GM19324 (cell line): ENCODE measurements at regions not wholly inside any gene's neighbourhood (a gene's known extent, or its start where the extent isn't known, plus 50 kb on each side); places are given as distances from the start of the nearest gene placed in this dataset.

Experiments used
- ATAC-seq: cut with Tn5 transposase; IDR thresholded peaks from one replicate; pipeline ENCODE4 v1.9.1; 2021; ENCODE audit warnings: mild to moderate bottlenecking, moderate library complexity; ENCODE audit not compliant: unreplicated experiment, low FRiP score

GRCh38 chr4:135344492-135344891 lies 1142.9 kb upstream of the PABPC4L start:
- ATAC-seq = no peak

GRCh38 chr4:135338181-135338580 lies 1136.6 kb upstream of the PABPC4L start:
- ATAC-seq = no peak

- no peak for ATAC-seq
Measured at GRCh38 chr4:135325264-135325663, 1123.7 kb upstream of the PABPC4L start.

GRCh38 chr4:135319685-135320084 lies 1118.1 kb upstream of the PABPC4L start:
- no peak for ATAC-seq

GRCh38 chr4:135316266-135316779 lies 1114.7 kb upstream of the PABPC4L start:
- ATAC-seq = no peak

GRCh38 chr4:135290136-135290535 lies 1088.5 kb upstream of the PABPC4L start:
- ATAC-seq = no peak

GRCh38 chr4:135283934-135284333 lies 1082.3 kb upstream of the PABPC4L start:
- no peak for ATAC-seq

GRCh38 chr4:135282676-135283075 lies 1081.1 kb upstream of the PABPC4L start:
- no peak for ATAC-seq

GRCh38 chr4:135281230-135281629 lies 1079.6 kb upstream of the PABPC4L start:
- ATAC-seq = no peak

GRCh38 chr4:135277980-135278315 lies 1076.4 kb upstream of the PABPC4L start:
- no peak for ATAC-seq

- no peak for ATAC-seq
Measured at GRCh38 chr4:135277068-135277979, 1075.7 kb upstream of the PABPC4L start.

- no peak for ATAC-seq
Measured at GRCh38 chr4:135274416-135274815, 1072.8 kb upstream of the PABPC4L start.

GRCh38 chr4:135269125-135269890 lies 1067.7 kb upstream of the PABPC4L start:
- ATAC-seq = peak; percentile 66

GRCh38 chr4:135268369-135268768 lies 1066.8 kb upstream of the PABPC4L start:
- no peak for ATAC-seq

- no peak for ATAC-seq
Measured at GRCh38 chr4:135267148-135267865, 1065.7 kb upstream of the PABPC4L start.

- ATAC-seq = no peak
Measured at GRCh38 chr4:135256111-135256510, 1054.5 kb upstream of the PABPC4L start.

- no peak for ATAC-seq
Measured at GRCh38 chr4:135250040-135250439, 1048.5 kb upstream of the PABPC4L start.

- ATAC-seq = no peak
Measured at GRCh38 chr4:135249024-135249423, 1047.4 kb upstream of the PABPC4L start.

- no peak for ATAC-seq
Measured at GRCh38 chr4:135244696-135245095, 1043.1 kb upstream of the PABPC4L start.

- ATAC-seq = no peak
Measured at GRCh38 chr4:135244056-135244455, 1042.5 kb upstream of the PABPC4L start.

GRCh38 chr4:135240796-135241195 lies 1039.2 kb upstream of the PABPC4L start:
- ATAC-seq = no peak
